Activated T-cell treated with anti-CD3 and anti-CD28 coated beads, Interleukin-2, amount 50 U/mL, for 4 hours (primary cell): ENCODE measurements at regions not wholly inside any gene's neighbourhood (a gene's known extent, or its start where the extent isn't known, plus 50 kb on each side); places are given as distances from the start of the nearest gene placed in this dataset.

ENCODE experiments used
- ATAC-seq, 2 donors: fragments of 200-7000 bp; cut with Tn5 transposase; one replicate each; pipeline ENCODE4 v1.10.0; 2021
- DNase-seq: peaks from one replicate; pipeline ENCODE4 v3.0.0-alpha.2; 2020
- H3K27me3 Mint-ChIP-seq: one replicate; pipeline ENCODE4 v1.8.0; 2021; ENCODE audit warnings: low read depth, mixed read lengths
- H3K36me3 Mint-ChIP-seq: one replicate; pipeline ENCODE4 v1.8.0; 2022; ENCODE audit warnings: mixed read lengths; ENCODE audit not compliant: insufficient read depth
- H3K4me1 Mint-ChIP-seq: one replicate; pipeline ENCODE4 v1.8.0; 2021; ENCODE audit warnings: low read depth, mixed read lengths
- H3K4me3 Mint-ChIP-seq: one replicate; pipeline ENCODE4 v1.8.0; 2021; ENCODE audit warnings: mild to moderate bottlenecking, moderate library complexity, mixed read lengths
- H3K9me3 Mint-ChIP-seq: one replicate; pipeline ENCODE4 v1.8.0; 2021; ENCODE audit warnings: mixed read lengths

DNA sequence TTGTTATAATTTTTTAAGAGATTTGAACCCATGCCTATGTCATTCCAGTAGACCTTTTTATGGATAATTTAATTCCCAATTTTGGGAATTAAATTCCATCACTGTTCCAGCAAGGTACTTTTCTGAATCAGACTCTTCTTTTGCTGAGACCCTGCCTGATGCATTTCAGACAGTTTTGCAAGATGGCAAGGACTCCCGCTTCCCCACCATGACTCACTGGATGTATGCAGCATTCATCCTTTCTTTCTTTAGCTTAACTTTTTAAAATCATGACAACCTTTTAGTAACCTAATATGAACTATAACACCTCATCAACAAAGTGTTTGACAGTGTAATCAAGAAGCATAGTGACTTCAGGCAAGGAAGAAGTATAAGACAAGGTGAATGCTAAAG is 178.1 kb upstream of the LEF1 start:
- Mint-ChIP-seq H3K4me1 (peaks cover 38% of the 10 kb centered on the region), H3K9me3 (no peaks in the 10 kb centered on the region), H3K27me3 (no peaks in the 10 kb centered on the region), H3K36me3 (no peaks in the 10 kb centered on the region), H3K4me3 (no peak overlapping the region)
- DNase-seq (no peak), ATAC-seq (no peak)

DNA sequence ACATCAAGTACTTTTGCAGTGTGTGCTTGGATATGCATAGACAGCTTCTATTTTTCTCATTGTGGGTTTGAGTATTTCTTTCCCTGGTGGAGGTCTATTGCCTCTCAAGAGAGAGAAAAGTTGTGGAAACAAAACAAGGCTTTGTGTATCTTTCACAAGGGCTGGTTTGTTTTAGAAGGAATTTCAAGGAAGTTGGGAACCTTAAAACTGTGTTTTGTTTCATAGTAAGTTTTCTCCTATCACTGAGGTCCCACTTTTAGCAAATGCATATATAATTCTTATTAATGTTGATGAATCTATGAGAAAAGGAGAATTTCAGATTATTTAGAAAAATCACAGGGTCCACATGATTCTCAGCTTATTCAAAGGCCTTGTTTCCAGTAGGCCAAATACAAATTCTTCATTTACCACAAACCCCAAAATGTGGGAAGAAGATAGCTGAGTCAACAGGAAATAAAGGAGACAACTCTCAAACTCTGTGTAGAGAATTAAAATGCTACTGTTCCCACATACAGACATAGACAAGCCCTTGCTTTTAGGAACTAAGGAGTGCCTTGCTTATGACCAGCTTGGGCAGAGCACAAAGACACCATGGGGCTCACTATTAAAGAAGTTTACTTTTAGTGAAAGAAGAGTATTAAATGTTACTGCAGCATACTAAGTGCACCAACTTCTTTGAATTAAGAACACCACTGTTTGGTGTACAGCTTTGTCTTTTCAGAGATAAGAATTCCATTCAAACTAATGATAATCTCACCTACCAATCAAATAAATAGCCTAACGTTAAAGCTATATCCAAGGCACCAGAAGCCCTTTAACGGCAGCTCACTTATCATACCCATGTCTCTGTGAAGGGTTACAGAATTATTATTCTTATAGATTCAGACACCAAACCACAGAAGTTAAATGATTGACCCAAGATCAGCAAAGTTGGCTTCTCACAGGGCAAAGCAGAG is 177.4 kb upstream of the LEF1 start:
- DNase-seq: no peak
- no peaks in the 10 kb centered on the region for H3K9me3 Mint-ChIP-seq
- no peaks in the 10 kb centered on the region for H3K36me3 Mint-ChIP-seq
- no peak for ATAC-seq
- no peaks in the 10 kb centered on the region for H3K27me3 Mint-ChIP-seq
- peaks cover 38% of the 10 kb centered on the region for H3K4me1 Mint-ChIP-seq
- no peak overlapping the region for H3K4me3 Mint-ChIP-seq

DNA sequence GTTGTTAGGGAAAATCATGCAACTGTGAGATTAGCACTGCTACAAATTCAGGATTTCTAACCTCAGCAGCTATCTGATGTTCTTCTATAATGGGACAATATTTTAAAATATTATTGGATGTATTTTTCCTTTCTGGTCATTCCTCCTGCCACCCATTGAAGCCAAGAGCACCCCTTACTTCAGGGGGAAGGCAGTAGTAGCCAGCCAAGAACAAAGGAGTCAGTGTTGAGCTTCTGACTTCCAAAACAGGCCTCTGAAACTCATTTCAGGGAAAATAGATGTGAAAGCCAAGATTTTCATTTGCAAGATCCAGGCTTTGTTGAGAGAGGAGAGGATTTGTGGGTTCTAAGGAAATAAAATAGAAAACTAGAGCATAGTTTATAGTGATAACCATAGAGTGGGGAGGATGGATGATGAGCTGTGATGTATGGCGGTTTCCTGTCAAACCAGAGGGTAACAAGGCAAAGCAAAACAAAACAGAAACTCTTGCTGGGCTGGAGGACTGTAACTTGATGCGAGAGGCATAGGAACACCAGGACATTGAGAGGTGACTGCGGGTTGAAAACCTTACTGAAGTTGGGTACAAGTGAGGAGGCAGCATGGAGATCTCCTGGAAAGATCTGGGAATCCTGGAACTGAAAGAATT is 173.7 kb upstream of the LEF1 start:
- peak overlapping the region; percentile 15 for H3K4me3 Mint-ChIP-seq
- DNase-seq (no peak), ATAC-seq (peak; percentile 88 to 93)
- no peaks in the 10 kb centered on the region for H3K36me3 Mint-ChIP-seq
- no peaks in the 10 kb centered on the region for H3K27me3 Mint-ChIP-seq
- no peaks in the 10 kb centered on the region for H3K9me3 Mint-ChIP-seq
- H3K4me1 Mint-ChIP-seq: peaks cover 42% of the 10 kb centered on the region

DNA sequence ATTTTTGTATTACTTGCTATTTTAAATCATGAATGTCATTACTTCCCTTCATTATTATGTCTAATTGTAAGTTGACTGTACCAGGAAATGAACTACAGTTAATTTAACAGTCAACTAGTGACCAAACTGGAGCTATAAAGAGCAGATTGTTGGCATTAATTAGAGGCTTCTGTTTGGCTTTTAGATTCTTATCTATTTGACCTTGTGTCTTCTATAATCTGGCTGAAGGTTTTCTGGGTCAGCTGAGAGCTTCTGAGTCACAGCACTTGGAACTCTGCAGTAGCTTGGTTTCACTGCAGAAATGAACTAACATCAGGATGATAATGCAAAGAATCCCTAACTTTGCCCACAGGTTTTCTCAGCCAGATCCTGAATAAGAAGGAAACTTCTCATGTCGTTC is 169.2 kb upstream of the LEF1 start:
- Mint-ChIP-seq H3K36me3 (no peaks in the 10 kb centered on the region), H3K4me1 (peaks cover 13% of the 10 kb centered on the region), H3K27me3 (no peaks in the 10 kb centered on the region), H3K9me3 (no peaks in the 10 kb centered on the region), H3K4me3 (no peak overlapping the region)
- ATAC-seq: no peak
- DNase-seq: no peak

DNA sequence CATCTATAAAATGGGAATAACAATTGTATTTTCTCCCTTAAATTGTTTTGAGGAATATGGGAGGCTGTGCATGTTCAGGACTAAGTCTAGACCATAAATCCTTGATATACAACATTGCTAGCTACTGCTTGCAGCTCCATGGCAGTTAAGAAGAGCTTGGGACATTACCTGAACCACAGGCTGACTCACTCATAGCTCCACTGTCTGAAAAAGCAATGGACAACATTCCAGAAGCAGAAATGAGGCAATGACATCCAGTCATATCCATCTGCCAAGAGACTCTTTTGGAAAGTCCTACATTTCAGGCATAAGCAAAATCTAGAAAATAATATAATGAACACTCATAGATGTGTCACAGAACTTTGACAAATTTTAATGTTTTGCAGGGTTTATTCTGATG is 167.3 kb upstream of the LEF1 start:
- no peaks in the 10 kb centered on the region for H3K9me3 Mint-ChIP-seq
- no peak overlapping the region for H3K4me3 Mint-ChIP-seq
- no peaks in the 10 kb centered on the region for H3K36me3 Mint-ChIP-seq
- DNase-seq (no peak), ATAC-seq (no peak)
- peaks cover 3% of the 10 kb centered on the region for H3K4me1 Mint-ChIP-seq
- H3K27me3 Mint-ChIP-seq: no peaks in the 10 kb centered on the region

DNA sequence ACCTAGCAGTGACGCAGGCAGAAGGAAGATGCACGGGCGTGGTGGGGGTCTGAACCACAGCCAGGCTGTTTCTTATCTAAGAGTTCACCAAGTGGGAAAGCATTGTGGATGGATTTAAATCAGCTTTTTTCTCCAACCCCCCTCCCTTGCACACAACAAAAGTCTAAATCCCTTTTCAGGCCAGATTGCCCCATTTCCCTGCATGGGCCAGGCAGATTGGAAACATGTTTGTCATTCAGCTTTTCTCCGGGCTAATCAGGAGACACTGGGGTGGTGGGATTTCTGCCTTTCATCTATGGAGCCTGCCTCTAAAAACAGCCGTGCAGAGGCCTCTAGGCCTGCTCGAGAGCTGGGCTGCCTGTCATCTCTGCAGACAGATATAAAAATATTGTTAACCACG is 166.3 kb upstream of the LEF1 start:
- DNase-seq (no peak), ATAC-seq (no peak)
- Mint-ChIP-seq H3K36me3 (no peaks in the 10 kb centered on the region), H3K4me1 (no peaks in the 10 kb centered on the region), H3K4me3 (no peak overlapping the region), H3K27me3 (no peaks in the 10 kb centered on the region), H3K9me3 (no peaks in the 10 kb centered on the region)

DNA sequence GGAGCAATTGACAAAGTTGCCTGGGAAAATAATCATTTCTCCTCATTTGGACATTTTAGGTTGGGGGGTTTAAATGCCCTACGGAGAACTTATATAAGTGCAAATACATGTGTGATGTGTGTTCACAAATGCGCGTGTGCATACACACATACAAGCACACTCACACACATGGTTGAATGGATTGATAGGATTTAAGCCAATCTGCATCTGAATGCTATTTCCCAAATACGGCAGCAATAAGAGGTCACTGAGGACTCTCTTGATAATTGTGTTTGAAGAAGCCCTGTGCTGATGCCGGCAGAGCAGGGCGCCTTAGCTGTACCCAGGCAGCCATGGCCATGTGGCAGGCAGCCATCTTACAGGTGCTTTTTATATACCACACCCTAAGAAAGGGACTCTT is 165.3 kb upstream of the LEF1 start:
- H3K27me3 Mint-ChIP-seq: no peaks in the 10 kb centered on the region
- peaks cover 3% of the 10 kb centered on the region for H3K4me1 Mint-ChIP-seq
- DNase-seq: no peak
- H3K4me3 Mint-ChIP-seq: no peak overlapping the region
- H3K9me3 Mint-ChIP-seq: no peaks in the 10 kb centered on the region
- H3K36me3 Mint-ChIP-seq: no peaks in the 10 kb centered on the region
- no peak for ATAC-seq

DNA sequence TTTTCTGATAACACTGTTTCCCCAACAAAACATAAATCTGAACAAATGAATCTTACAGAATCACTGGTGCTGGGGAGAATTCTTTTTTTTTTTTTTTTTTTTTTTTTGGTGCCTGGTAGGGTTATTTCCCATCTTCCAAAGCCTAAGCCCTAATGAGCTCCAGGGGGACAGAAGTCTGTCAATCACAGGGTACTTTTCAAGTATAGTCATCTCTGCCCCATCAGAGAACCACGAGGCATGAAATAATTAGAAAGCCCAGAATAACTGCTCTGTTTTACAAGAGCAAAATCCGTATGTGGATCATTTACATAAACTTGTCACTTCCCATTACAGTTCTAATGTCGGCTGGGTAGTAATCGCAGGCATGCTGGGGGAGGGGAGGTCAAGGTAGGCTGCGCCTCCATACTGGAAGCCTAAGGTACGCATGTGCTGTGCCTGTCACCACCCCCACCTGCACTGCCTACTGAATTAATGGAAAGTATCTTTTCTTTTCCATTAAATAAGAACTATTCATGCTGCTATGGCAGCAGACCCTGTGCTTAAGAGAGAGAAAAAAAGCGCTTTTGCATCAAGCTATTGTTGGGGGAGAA is 164.7 kb upstream of the LEF1 start:
- Mint-ChIP-seq H3K9me3 (no peaks in the 10 kb centered on the region), H3K36me3 (no peaks in the 10 kb centered on the region), H3K27me3 (no peaks in the 10 kb centered on the region), H3K4me3 (no peak overlapping the region), H3K4me1 (peaks cover 9% of the 10 kb centered on the region)
- no peak for DNase-seq
- no peak for ATAC-seq

DNA sequence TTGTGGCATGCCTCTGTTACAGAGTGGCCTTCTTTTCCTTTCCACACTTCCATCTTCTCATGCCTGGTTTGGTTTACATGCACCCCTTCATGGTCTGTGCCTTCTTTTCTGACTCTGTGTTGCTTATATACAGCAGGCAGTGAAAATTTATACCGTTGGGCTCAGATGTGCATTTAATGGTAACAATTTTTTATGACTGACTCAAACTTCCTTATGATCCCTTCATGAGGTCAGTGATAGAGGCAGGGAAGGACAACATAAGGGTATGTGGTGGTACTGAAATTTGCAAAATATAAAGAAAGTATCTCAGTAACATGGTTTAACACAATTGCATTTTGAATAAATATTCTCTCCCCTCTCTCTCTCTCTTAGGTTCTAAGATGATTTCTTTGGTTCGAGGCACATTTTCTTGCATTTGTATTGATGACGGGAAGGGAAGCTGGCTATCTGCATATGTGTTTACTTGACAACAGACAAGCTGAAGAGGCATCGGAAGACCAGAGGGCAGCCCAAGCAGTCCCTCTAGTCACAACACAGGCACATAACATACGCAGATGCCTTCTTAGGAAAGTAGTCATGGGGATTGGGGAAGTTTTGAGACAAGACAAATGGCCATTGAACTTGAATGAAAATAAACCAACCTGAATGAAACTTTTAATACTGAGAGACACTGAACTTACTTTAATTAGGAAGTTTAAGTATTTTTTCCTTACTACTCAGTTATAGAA is 163.3 kb upstream of the LEF1 start:
- ATAC-seq (no peak), DNase-seq (no peak)
- Mint-ChIP-seq H3K4me1 (peaks cover 21% of the 10 kb centered on the region), H3K36me3 (no peaks in the 10 kb centered on the region), H3K27me3 (no peaks in the 10 kb centered on the region), H3K4me3 (no peak overlapping the region), H3K9me3 (no peaks in the 10 kb centered on the region)

DNA sequence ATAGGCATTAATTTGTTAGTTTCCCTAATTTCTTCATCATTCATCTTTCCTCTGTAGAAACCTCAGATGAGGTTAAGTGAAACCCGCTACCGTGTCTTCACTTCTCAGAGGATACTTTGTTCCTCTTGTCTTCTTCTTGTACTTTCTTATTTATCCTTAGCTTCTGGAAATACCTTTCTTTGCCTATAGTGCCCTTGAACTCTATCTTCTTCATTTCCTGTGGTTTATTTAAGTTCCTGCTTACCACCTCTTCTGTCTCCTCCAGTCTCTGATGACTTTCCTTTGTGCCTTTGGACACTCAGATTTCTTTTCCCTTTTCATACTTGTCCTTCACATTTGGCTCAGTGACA is 159.6 kb upstream of the LEF1 start:
- DNase-seq (no peak), ATAC-seq (no peak)
- peaks cover 21% of the 10 kb centered on the region for H3K4me1 Mint-ChIP-seq
- H3K27me3 Mint-ChIP-seq: no peaks in the 10 kb centered on the region
- no peak overlapping the region for H3K4me3 Mint-ChIP-seq
- no peaks in the 10 kb centered on the region for H3K9me3 Mint-ChIP-seq
- H3K36me3 Mint-ChIP-seq: no peaks in the 10 kb centered on the region

DNA sequence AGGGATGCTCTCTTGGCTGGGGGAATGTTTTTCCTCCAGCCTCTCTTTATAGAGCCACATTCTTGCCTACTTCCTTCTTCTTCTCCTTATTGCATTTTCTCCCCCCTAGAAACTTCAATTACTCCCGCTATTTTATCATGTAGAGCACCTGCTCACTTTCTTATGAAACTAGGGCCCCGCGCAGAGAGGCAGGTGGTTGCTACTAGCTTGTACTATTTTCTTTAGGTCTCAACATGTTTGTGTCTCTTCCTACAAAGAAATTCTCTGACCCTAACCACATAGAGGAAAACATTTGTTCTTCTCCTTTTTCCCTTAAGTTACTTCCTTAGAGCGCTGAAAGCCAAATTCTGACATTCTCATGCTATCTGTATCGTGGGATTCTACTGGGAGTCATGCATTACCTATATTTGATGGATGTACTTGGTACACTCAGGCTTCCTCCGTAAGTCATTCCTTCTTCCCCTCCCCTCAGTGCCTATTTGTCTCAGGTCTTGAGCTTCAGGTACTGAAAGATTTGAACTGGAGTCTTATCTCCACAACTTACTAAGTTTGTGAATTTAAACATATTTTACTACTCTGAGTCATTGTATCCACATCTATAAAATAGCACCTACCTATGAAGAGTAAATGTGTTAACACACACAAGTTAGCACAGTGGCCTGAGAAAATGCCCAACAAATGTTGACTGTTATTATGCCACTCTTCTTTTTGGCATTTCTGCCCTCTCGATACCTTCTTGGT is 159.1 kb upstream of the LEF1 start:
- Mint-ChIP-seq H3K9me3 (no peaks in the 10 kb centered on the region), H3K4me1 (peaks cover 21% of the 10 kb centered on the region), H3K36me3 (no peaks in the 10 kb centered on the region), H3K27me3 (no peaks in the 10 kb centered on the region), H3K4me3 (no peak overlapping the region)
- DNase-seq (no peak), ATAC-seq (peak; percentile 21 to 30)

DNA sequence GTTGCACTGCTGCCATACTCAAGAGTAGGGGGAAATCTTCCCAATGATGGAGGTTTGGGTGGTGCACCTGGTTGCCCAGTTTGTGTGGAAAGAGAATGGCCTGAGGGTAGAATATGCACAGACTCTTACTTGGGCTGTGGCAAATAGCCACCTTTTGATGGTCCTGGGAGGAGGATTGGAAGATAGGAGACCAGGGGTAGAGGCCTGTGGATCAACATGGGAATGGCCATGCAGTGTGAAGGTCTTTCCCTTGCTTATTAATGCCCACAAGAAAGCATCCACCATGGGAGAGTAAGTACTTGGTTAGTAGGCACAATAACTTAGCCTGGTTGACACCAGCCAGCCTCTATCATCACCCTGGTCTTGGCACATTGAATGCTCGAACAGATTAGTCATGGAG is 156.8 kb upstream of the LEF1 start:
- H3K27me3 Mint-ChIP-seq: no peaks in the 10 kb centered on the region
- no peak for DNase-seq
- H3K4me1 Mint-ChIP-seq: peaks cover 21% of the 10 kb centered on the region
- no peaks in the 10 kb centered on the region for H3K36me3 Mint-ChIP-seq
- H3K9me3 Mint-ChIP-seq: peaks cover 3% of the 10 kb centered on the region
- no peak for ATAC-seq
- H3K4me3 Mint-ChIP-seq: no peak overlapping the region

DNA sequence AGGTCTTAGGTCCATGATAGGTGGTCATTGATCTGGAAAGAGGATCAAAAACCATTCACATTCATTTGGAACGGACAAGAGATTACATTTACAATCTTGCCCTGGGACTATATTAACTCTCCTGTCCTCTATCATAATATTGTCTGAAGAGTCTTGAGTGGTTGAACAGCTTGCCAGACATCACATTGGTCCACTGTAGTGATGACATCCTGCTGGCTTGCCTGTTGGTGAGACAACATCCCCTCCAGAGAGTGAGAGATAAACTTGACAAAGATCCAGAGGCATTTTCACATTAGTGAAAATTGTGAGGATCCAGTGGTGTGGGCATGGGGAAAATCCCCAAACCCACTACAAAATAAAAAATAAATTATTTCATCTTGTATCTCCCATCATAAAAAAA is 155.7 kb upstream of the LEF1 start:
- H3K36me3 Mint-ChIP-seq: no peaks in the 10 kb centered on the region
- ATAC-seq: no peak
- peaks cover 3% of the 10 kb centered on the region for H3K9me3 Mint-ChIP-seq
- no peaks in the 10 kb centered on the region for H3K27me3 Mint-ChIP-seq
- no peak overlapping the region for H3K4me3 Mint-ChIP-seq
- DNase-seq: no peak
- peaks cover 21% of the 10 kb centered on the region for H3K4me1 Mint-ChIP-seq

DNA sequence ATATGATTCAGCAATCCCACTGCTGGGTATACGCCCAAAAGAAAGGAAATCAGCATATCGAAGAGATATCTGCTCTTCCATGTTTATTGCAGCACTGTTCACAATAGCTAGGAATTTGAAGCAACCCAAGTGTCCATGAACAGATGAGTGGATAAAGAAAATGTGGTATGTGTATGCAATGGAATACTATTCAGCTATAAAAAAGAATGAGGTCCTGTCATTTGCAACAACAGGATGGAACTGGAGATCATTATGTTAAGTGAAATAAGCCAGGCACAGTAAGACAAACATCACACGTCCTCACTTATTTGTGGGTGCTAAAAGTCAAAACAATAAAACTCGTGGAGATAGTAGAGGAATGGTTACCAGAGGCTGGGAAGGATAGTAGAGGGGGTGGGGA is 153.8 kb upstream of the LEF1 start:
- peaks cover 3% of the 10 kb centered on the region for H3K9me3 Mint-ChIP-seq
- ATAC-seq (no peak), DNase-seq (no peak)
- H3K36me3 Mint-ChIP-seq: no peaks in the 10 kb centered on the region
- H3K4me3 Mint-ChIP-seq: no peak overlapping the region
- H3K27me3 Mint-ChIP-seq: no peaks in the 10 kb centered on the region
- peaks cover 2% of the 10 kb centered on the region for H3K4me1 Mint-ChIP-seq
